HepG2 (cell line): ENCODE measurements at regions not wholly inside any gene's neighbourhood (a gene's known extent, or its start where the extent isn't known, plus 50 kb on each side); places are given as distances from the start of the nearest gene placed in this dataset.
A peak's percentile ranks its signal among the peaks of the same experiment; 100 is the strongest.

Experiments used
- ATAC-seq: fragments of 200-7000 bp; cut with Tn5 transposase; 3 replicates; pipeline ENCODE4 v1.9.1; 2020; ENCODE audit warnings: mild to moderate bottlenecking, moderate library complexity
- BruUV-seq: library from RNA; stranded (reverse); fragments of 400-500 nt; replicated peaks from 2 replicates; lab custom pipeline; 2021; lab: Mats Ljungman, UMichigan
- CTCF ChIA-PET: fragments of 300-600 bp; formaldehyde crosslinking; extraction: SDS; loops from one replicate; lab custom pipeline; 2021; ENCODE audit warnings: low total read pairs, inconsistent platforms, low intra/inter-chr PET ratio; lab: Yijun Ruan, JAX
- POLR2A ChIA-PET: fragments of 350-600 bp; sonication (Branson Sonifier 250); formaldehyde crosslinking; loops from one replicate; lab custom pipeline; 2020; ENCODE audit warnings: antibody characterized with exemption, inconsistent platforms; lab: Yijun Ruan, JAX
- DNase-seq: peaks from one replicate; pipeline ENCODE4 v3.0.0-alpha.2; 2015; ENCODE audit warnings: low spot score
- FAIRE-seq: peaks from 3 replicates; lab custom pipeline; 2011; peaks lifted over from hg19 to GRCh38; lab: Jason Lieb, UNC
- H2AFZ ChIP-seq: one replicate; pipeline ENCODE4 v1.6.1; 2011; ENCODE audit warnings: low read length, inconsistent platforms
- H3K27ac ChIP-seq: fragments of 300-600 bp; 3 replicates; pipeline ENCODE4 v1.8.0; 2011; ENCODE audit warnings: mixed run types, mild to moderate bottlenecking, mixed read lengths, low read length, inconsistent platforms; ENCODE audit not compliant: insufficient read depth; ENCODE audit errors: extremely low read length
- H3K27me3 ChIP-seq, 2 experiments: fragments of 200-600 bp in 1 of 2; 2 replicates in 1 of 2; 3 replicates in 1 of 2; pipeline versions ENCODE4 v1.6.0 to v1.8.0; 2011; ENCODE audit warnings: low read length in 2 of 2, mild to moderate bottlenecking in 2 of 2, moderate library complexity in 2 of 2, inconsistent platforms in 1 of 2; ENCODE audit not compliant: insufficient read depth in 2 of 2, control insufficient read depth in 1 of 2
- H3K36me3 ChIP-seq, 2 experiments: fragments of 200-600 bp in 1 of 2; replicated peaks in 1 of 2; 2 replicates in 1 of 2; 3 replicates in 1 of 2; pipeline versions ENCODE4 v1.5.1 to v1.8.0; 2011; ENCODE audit warnings: low read length in 2 of 2, inconsistent platforms in 1 of 2; ENCODE audit not compliant: insufficient read depth in 2 of 2, control insufficient read depth in 1 of 2
- H3K4me1 ChIP-seq: 2 replicates; pipeline ENCODE4 v1.5.1; 2012; ENCODE audit warnings: low read length, inconsistent platforms; ENCODE audit not compliant: insufficient read depth
- H3K4me2 ChIP-seq: 2 replicates; pipeline ENCODE4 v1.6.0; 2011; ENCODE audit warnings: low read depth, low read length, inconsistent platforms
- H3K4me3 ChIP-seq, 3 experiments: fragments of 200-600 bp in 1 of 3; sonication (generic), shearing (Covaris generic) in 1 of 3; replicated peaks in 1 of 3; 2 replicates each; pipeline ENCODE4 v1.5.1; 2011 to 2016; ENCODE audit warnings: low read length in 3 of 3, inconsistent platforms in 2 of 3, low read depth in 2 of 3, mild to moderate bottlenecking in 2 of 3, control low read depth in 1 of 3, mixed read lengths in 1 of 3; ENCODE audit not compliant: insufficient read depth in 1 of 3
- H3K79me2 ChIP-seq: one replicate; pipeline ENCODE4 v1.6.1; 2011; ENCODE audit warnings: low read length, inconsistent platforms; ENCODE audit not compliant: insufficient read depth
- H3K9ac ChIP-seq: 2 replicates; pipeline ENCODE4 v1.6.0; 2011; ENCODE audit warnings: mild to moderate bottlenecking, low read depth, low read length, inconsistent platforms; ENCODE audit not compliant: insufficient read depth
- H3K9me3 ChIP-seq: 2 replicates; pipeline ENCODE4 v1.5.1; 2012; ENCODE audit warnings: mild to moderate bottlenecking, low read length
- H4K20me1 ChIP-seq: 2 replicates; pipeline ENCODE4 v1.6.0; 2011; ENCODE audit warnings: inconsistent platforms, mild to moderate bottlenecking, low read length, moderate library complexity; ENCODE audit not compliant: insufficient read depth
- DMAP1 ChIP-seq: IDR thresholded peaks from 2 replicates; pipeline ENCODE4 v1.6.1; 2016
- FOXM1 ChIP-seq: sonication (generic); formaldehyde crosslinking; IDR thresholded peaks from 2 replicates; pipeline ENCODE4 v1.5.0; 2020; ENCODE audit warnings: missing genetic modification reagents
- IKZF4 ChIP-seq: sonication (generic); formaldehyde crosslinking; IDR thresholded peaks from 2 replicates; pipeline ENCODE4 v1.5.1; 2020; ENCODE audit warnings: borderline replicate concordance, mild to moderate bottlenecking, low read depth, missing genetic modification reagents; ENCODE audit errors: not compliant biosample characterization
- MEF2D ChIP-seq: sonication (generic); formaldehyde crosslinking; IDR thresholded peaks from 2 replicates; pipeline ENCODE4 v1.5.1; 2020; ENCODE audit warnings: mild to moderate bottlenecking, missing genetic modification reagents
- NRL ChIP-seq: sonication (generic); formaldehyde crosslinking; IDR thresholded peaks from 2 replicates; pipeline ENCODE4 v1.5.0; 2020; ENCODE audit warnings: missing genetic modification reagents, mild to moderate bottlenecking, moderate library complexity, borderline replicate concordance
- SMC3 ChIP-seq: IDR thresholded peaks from 2 replicates; pipeline ENCODE4 v1.6.1; 2011; ENCODE audit warnings: low read length, improper control_type of control experiment
- STAG1 ChIP-seq: sonication (generic); formaldehyde crosslinking; IDR thresholded peaks from 2 replicates; pipeline ENCODE4 v1.4.0; 2020; ENCODE audit warnings: missing genetic modification reagents
- ZFYVE20 ChIP-seq: sonication (generic); formaldehyde crosslinking; IDR thresholded peaks from 2 replicates; pipeline ENCODE4 v1.8.0; 2023; ENCODE audit warnings: low read depth, mild to moderate bottlenecking, moderate library complexity, missing genetic modification reagents, borderline replicate concordance
- ZKSCAN5 ChIP-seq: sonication (generic); formaldehyde crosslinking; IDR thresholded peaks from 2 replicates; pipeline ENCODE4 v1.5.1; 2020; ENCODE audit warnings: mild to moderate bottlenecking, missing genetic modification reagents
- ZNF225 ChIP-seq: sonication (generic); formaldehyde crosslinking; IDR thresholded peaks from 2 replicates; pipeline ENCODE4 v1.4.0; 2020; ENCODE audit warnings: mild to moderate bottlenecking, missing genetic modification reagents
- ZNF253 ChIP-seq: sonication (generic); formaldehyde crosslinking; IDR thresholded peaks from 2 replicates; pipeline ENCODE4 v1.8.0; 2022; ENCODE audit warnings: mild to moderate bottlenecking, missing genetic modification reagents, borderline replicate concordance
- ZNF282 ChIP-seq: fragments of 450-650 bp; IDR thresholded peaks from 2 replicates; pipeline ENCODE4 v1.6.1; 2018; ENCODE audit not compliant: partially characterized antibody
- ZNF570 ChIP-seq: sonication (generic); formaldehyde crosslinking; IDR thresholded peaks from 2 replicates; pipeline ENCODE4 v1.4.0; 2020; ENCODE audit warnings: mild to moderate bottlenecking, missing genetic modification reagents, borderline replicate concordance
- ZNF615 ChIP-seq: sonication (generic); formaldehyde crosslinking; IDR thresholded peaks from 2 replicates; pipeline ENCODE4 v1.5.0; 2020; ENCODE audit warnings: mild to moderate bottlenecking, missing genetic modification reagents, borderline replicate concordance
- WGBS: methylation state at CpG from one replicate; pipeline ENCODE4 v1.1.6; 2017; ENCODE audit warnings: low lambda C conversion rate; 5-methylcytosine and 5-hydroxymethylcytosine counted together
- in situ Hi-C: cut with HindIII; loops from 2 replicates; pipeline ENCODE4 v1.10.0; 2017; ENCODE audit warnings: low pct_unique_long_range_greater_than_20kb; ENCODE audit not compliant: extremely low pct_ligation_motif_present
- intact Hi-C: fragments of 100-400 bp; cut with micrococcal nuclease; formaldehyde crosslinking; loops from one replicate; pipeline ENCODE4 v1.10.0; 2022; ENCODE audit not compliant: unreplicated experiment
- TF ChIP-seq, protein P1 (sequence below): sonication (generic); formaldehyde crosslinking; IDR thresholded peaks from 2 replicates; pipeline ENCODE4 v1.4.0; 2020; ENCODE audit warnings: missing genetic modification reagents; ENCODE audit errors: not compliant biosample characterization
- TF ChIP-seq, protein P2 (sequence below): IDR thresholded peaks from 2 replicates; pipeline ENCODE4 v1.6.1; 2016
- TF ChIP-seq, protein P3 (sequence below): IDR thresholded peaks from 2 replicates; pipeline ENCODE4 v1.6.1; 2016; ENCODE audit warnings: low read depth, missing genetic modification reagents, missing compliant biosample characterization

DNA sequence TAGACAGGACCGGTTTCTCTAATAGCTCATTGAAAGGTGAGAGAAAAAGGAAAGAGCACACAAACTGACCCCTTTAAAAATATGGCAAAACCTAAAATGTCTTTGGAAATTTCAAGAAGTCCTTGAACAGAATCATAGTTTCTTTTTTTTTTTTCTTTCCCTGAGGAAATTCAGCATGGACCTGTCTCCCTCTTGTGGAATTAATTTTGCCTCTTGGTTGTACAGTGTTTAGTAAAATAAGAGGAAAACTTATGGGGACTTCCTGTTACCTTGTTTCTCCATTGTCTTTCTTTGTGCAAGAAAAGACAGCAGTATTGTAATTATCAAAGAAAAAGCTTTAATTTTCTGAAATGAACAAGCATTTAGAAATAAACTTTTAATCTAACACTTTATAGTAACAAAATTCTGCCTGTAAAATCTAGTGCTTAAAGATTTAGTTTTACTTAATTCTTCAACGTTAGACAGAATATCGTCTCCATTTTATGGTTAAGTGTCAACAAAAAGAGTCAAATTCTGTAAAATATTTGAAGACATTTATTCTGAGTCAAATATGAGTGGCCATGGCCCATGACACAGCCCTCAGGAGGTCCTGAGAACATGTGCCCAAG lies 176.3 kb upstream of the NABP1 start (continued):
- TF ChIP-seq, protein P1, sequence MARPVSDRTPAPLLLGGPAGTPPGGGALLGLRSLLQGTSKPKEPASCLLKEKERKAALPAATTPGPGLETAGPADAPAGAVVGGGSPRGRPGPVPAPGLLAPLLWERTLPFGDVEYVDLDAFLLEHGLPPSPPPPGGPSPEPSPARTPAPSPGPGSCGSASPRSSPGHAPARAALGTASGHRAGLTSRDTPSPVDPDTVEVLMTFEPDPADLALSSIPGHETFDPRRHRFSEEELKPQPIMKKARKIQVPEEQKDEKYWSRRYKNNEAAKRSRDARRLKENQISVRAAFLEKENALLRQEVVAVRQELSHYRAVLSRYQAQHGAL (CRISPR knock-in tag) = no peak
- TF ChIP-seq NRL (CRISPR knock-in tag) = no peak
- TF ChIP-seq SMC3 = peak; percentile 81
- no peak for TF ChIP-seq ZFYVE20
- no peak for TF ChIP-seq ZNF225
- peak; percentile 85 for TF ChIP-seq STAG1 (CRISPR knock-in tag)
- no peak for TF ChIP-seq ZNF615 (CRISPR knock-in tag)
- TF ChIP-seq, protein P2, sequence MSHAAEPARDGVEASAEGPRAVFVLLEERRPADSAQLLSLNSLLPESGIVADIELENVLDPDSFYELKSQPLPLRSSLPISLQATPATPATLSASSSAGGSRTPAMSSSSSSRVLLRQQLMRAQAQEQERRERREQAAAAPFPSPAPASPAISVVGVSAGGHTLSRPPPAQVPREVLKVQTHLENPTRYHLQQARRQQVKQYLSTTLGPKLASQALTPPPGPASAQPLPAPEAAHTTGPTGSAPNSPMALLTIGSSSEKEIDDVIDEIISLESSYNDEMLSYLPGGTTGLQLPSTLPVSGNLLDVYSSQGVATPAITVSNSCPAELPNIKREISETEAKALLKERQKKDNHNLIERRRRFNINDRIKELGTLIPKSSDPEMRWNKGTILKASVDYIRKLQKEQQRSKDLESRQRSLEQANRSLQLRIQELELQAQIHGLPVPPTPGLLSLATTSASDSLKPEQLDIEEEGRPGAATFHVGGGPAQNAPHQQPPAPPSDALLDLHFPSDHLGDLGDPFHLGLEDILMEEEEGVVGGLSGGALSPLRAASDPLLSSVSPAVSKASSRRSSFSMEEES (CRISPR knock-in tag) = no peak
- TF ChIP-seq DMAP1 = no peak
- no peak for TF ChIP-seq ZNF570 (CRISPR knock-in tag)
- no peak for TF ChIP-seq MEF2D (CRISPR knock-in tag)

DNA sequence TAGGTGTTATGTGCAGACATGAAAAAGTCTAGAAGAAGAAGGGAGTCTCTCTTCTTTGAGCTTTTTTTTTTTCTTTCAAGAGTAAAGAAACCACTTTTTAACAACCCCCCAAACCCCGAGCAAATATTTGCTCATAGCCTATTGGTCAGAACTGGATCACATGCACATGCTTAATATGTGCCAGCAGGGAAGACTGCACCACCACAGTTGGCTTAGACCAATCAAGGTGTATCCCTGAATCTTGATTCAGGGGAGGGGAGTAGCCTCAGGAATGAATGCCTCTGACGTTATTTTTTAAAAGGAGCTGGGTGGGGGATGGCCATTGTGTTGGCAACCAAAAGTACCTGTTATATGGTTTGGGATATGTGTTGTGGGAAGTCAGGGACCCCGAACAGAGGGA lies 171.4 kb upstream of the NABP1 start:
- no TSS peak for BruUV-seq
- Histone ChIP-seq H3K27ac (no peak overlapping the region), H2AFZ (no peak overlapping the region), H3K4me3 (no peak overlapping the region), H3K4me1 (no peaks in the 10 kb centered on the region), H3K36me3 (no peaks in the 10 kb centered on the region), H3K4me2 (no peak overlapping the region), H4K20me1 (no peaks in the 10 kb centered on the region), H3K9me3 (0 out of 2 replicates have a peak, but pooled peaks cover 3% of the 10 kb centered on the region), H3K79me2 (no peaks in the 10 kb centered on the region), H3K27me3 (no peaks in the 10 kb centered on the region), H3K9ac (no peak overlapping the region)
- intact Hi-C loops = loop anchor here (10.0 kb wide), 1 partner anchor 132 kb away; no protein-coding TSS in a partner anchor
- DNase-seq (no peak), ATAC-seq (no peak), FAIRE-seq (no peak)
- POLR2A ChIA-PET = no interaction called here
- CTCF ChIA-PET = no interaction called here
- 6% methylated on average over 3 of the region's 3 CpGs for WGBS
- in situ Hi-C loops = loop anchor here (25.0 kb wide), 1 partner anchor 444 kb away; no protein-coding TSS in a partner anchor
- TF ChIP-seq, protein P3, sequence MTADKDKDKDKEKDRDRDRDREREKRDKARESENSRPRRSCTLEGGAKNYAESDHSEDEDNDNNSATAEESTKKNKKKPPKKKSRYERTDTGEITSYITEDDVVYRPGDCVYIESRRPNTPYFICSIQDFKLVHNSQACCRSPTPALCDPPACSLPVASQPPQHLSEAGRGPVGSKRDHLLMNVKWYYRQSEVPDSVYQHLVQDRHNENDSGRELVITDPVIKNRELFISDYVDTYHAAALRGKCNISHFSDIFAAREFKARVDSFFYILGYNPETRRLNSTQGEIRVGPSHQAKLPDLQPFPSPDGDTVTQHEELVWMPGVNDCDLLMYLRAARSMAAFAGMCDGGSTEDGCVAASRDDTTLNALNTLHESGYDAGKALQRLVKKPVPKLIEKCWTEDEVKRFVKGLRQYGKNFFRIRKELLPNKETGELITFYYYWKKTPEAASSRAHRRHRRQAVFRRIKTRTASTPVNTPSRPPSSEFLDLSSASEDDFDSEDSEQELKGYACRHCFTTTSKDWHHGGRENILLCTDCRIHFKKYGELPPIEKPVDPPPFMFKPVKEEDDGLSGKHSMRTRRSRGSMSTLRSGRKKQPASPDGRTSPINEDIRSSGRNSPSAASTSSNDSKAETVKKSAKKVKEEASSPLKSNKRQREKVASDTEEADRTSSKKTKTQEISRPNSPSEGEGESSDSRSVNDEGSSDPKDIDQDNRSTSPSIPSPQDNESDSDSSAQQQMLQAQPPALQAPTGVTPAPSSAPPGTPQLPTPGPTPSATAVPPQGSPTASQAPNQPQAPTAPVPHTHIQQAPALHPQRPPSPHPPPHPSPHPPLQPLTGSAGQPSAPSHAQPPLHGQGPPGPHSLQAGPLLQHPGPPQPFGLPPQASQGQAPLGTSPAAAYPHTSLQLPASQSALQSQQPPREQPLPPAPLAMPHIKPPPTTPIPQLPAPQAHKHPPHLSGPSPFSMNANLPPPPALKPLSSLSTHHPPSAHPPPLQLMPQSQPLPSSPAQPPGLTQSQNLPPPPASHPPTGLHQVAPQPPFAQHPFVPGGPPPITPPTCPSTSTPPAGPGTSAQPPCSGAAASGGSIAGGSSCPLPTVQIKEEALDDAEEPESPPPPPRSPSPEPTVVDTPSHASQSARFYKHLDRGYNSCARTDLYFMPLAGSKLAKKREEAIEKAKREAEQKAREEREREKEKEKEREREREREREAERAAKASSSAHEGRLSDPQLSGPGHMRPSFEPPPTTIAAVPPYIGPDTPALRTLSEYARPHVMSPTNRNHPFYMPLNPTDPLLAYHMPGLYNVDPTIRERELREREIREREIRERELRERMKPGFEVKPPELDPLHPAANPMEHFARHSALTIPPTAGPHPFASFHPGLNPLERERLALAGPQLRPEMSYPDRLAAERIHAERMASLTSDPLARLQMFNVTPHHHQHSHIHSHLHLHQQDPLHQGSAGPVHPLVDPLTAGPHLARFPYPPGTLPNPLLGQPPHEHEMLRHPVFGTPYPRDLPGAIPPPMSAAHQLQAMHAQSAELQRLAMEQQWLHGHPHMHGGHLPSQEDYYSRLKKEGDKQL (CRISPR knock-in tag) = no peak
- no peak for TF ChIP-seq FOXM1 (CRISPR knock-in tag)
- TF ChIP-seq ZKSCAN5 (CRISPR knock-in tag) = no peak
- TF ChIP-seq IKZF4 (CRISPR knock-in tag) = no peak
- TF ChIP-seq ZNF282 = no peak
- no peak for TF ChIP-seq ZNF253 (CRISPR knock-in tag)
